ENCODE measurements at regions not wholly inside any gene's neighbourhood (a gene's known extent, or its start where the extent isn't known, plus 50 kb on each side); places are given as distances from the start of the nearest gene placed in this dataset.
"Not testable (repeated sequence)": the region's sequence is repeated elsewhere in the genome, so short reads cannot be mapped to it uniquely, and the experiment has no call there.

DNA sequence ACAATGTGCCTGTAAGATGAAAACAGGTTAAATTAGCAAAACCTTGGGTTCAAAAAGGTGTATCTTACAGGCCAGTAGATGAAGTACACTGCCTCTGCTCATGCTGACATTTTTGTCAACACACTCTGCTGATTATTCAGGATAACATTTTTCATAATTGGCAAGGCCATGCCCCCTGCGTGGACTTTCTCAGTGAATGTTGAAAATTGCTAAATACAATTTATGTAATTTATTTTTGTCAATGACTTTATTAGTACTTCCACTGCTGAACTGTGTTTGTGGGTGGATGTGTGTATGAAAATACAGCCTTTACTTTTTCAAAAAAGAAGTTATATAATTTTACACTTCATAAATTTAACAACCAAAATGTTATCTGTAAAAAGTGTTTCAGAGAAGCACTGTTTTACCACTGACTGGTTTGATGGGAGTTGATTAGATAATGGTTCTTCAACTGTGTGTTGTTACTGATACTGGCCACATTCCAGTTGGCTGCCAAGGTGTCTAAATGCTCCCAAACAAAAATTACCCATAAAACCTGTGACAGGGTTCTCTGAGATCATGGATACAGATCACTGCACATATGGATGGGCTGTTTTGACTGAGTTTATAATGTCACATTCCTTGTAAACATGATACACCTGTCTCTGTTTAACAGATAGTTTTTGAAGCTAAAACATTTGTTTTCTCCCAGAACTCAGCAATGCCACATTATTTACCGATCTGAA, 151.9 kb upstream of the SLC7A11 start:
- no peak for DNase-seq (ENCODE audit: low read depth)

DNA sequence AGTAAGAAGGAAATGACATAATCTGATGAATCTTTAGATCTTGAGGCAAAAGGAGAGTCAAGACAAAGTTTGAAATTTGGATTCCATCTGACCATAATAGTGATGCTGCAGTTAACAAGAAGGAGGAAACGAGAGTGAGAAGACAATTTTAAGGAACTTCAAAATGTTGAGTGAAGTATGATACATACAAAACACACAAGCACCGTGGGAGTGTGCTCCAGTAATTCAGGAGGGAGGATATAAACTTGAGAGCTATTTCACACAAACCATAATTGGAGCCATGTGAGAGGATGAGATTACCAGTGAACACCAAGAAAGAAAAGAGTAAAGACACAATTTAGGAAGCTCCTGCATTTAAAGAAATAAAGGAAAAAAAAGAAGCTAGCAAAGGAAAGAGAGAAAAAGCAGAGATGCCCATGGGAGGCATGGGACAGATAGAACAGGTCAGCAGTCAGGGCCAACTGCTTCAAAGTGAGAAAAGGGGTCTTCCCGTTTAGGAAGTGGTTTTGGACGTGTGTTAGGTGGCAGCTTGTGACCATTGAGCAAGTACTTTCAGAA, 150.7 kb upstream of the SLC7A11 start:
- no peak for DNase-seq (ENCODE audit: low read depth)

DNA sequence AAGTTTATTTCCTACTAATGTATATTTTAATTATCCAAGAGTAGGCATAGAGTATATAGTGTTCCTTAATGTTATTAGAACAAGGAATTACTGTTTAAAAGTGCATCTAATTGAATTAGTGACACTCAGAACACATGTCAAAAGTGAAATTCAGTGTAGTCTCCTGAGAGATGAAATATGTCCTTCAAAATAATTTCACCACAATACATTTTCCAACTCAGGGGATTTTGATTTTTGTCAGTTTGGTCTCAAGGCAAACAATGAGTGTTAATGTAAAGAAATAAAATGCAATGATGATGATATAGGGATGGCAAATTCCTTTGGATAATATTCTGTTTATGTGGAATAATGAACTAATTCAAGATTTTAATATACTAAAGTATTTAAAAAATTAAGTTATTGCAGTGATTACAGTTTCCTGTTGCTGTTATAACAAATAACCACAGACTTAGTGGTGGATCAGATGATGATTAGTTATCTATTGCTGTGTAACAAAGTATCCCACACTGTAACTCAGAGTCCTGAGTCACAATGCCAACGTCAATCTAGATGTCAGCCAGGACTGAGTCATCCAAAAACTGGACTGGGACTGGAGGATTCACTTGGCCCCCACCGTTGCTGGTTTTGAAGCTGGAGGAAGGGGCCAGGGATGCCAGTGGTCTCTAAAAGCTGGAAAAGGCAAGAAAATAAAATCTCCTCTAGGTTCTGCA, 148.0 kb upstream of the SLC7A11 start:
- peak; percentile 93 for DNase-seq (ENCODE audit: low read depth)

DNA sequence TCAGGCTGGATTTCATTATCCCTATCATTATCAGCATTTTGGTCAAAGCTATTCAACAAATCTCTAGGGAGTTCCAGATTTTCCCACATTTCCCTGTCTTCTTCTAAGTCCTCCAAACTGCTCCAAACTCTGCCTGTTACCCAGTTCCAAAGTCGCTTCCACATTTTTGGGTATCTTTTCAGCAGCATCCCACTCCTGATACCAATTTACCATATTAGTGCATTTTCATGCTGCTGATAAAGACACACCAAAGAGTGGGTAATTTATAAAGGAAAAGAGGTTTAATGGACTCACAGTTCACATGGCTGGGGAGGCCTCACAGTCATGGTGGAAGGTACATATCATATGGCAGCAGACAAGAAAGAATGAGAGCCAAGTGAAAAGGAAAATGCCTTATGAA, 132.8 kb upstream of the SLC7A11 start:
- no peak for DNase-seq (ENCODE audit: low read depth)

DNA sequence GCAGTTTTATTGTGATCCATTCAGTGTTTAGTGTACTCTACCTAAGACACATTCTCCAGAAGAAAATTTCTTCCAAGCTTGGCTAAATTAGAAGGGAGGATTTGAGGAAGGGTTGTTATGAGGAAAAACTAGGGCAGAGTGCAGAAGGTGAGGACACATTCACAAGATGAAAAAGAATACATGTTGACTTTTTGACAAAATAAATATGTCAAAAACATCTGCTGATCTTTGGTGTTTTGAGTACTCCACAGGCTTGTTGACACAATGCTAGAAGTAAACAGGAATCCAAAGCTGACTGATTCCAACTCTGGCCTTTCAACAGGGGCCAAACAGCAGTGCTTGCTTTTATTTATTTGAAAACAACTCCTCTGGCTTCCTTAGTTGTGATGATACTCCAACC, 125.8 kb upstream of the SLC7A11 start:
- DNase-seq (ENCODE audit: low read depth), result no peak

DNA sequence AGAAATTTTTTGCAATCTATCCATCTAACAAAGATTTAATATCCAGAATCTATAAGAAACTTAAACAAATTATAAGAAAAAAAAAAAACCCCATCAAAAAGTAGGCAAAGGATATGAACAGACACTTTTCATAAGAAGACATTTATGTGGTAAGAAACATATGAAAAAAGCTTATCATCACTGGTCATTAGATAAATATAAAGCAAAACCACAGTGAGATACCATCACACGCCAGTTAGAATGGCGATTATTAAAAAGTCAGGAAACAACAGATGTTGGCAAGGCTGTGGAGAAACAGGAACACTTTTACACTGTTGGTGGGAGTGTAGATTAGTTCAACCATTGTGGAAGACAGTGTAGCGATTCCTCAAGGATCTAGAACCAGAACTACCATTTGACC, 110.3 kb upstream of the SLC7A11 start:
- DNase-seq (ENCODE audit: low read depth), result not testable (repeated sequence)

DNA sequence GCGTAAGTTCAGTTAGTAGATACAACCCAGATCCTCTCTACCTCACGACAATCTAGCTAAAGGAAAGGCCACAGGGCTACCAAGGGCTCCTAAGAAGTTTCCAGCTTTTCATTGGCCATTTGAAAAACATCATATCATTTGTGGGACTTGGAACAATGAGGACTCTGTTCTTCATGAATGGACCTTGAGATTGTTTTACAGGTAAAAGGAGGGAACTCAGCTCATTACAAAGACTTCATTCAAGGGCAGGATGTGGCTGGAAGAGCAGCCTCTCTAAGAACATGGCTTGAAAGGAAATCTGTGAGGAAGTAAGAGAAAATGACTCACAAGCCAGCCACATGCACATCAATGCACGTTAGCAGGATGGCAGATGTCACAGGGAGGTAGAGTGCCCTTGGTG, 105.9 kb upstream of the SLC7A11 start:
- DNase-seq (ENCODE audit: low read depth), result no peak

DNA sequence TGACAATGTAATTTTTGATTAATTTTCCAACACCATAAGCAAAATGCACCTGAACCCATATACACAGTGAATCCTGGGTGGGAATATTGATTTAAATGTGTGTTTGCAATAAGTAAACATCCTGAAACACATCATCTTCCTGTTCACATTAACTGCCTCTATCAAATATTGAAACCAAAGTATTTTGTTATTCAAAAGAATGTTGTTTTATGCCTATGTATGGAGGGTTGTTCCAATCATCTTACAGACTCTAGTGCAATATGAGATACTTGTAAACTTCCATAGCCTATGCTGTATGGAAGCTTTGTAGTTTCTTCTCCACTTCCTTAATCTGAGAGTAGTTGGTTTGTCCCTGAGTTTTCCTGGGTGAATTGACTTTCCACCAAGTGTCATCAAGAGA, 105.4 kb upstream of the SLC7A11 start:
- DNase-seq (ENCODE audit: low read depth), result no peak

DNA sequence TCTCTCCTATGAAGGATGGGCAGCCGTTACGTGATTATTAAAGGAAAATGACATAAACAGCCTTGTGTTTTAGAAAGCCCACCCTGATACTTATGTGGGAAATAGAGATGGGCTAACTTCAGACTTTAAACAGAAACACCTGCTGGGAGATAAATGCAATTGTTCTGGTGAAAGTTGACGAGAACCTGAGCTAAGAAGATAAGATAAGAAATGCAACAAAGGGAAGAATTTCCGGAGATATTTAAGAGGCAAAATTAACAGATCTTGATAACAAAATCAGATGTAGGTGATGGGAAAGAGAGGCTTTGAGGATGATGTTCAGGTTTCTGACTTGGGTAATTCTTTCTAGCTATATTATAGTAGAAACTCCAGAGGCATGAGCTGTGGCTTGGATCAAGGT, 102.7 kb upstream of the SLC7A11 start:
- no peak for DNase-seq (ENCODE audit: low read depth)

DNA sequence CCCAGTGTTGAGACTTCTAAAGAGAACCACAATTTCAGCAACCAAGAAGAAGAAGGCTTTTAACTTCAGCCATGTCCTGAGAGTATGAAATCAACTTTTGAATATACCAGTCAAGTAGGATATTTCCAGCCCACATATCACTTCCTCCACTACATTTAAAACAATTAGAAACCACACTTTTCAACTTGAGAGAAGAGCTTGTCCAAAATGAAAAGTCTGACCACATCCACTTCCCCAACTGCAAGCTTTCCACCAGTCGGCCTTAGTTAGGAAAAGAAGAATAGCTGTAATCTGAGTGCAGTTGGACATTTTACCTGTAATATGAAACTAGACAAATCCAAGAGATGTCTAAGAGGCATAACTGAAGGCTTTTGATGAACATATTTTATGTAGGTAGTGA, 101.9 kb upstream of the SLC7A11 start:
- DNase-seq (ENCODE audit: low read depth), result no peak

DNA sequence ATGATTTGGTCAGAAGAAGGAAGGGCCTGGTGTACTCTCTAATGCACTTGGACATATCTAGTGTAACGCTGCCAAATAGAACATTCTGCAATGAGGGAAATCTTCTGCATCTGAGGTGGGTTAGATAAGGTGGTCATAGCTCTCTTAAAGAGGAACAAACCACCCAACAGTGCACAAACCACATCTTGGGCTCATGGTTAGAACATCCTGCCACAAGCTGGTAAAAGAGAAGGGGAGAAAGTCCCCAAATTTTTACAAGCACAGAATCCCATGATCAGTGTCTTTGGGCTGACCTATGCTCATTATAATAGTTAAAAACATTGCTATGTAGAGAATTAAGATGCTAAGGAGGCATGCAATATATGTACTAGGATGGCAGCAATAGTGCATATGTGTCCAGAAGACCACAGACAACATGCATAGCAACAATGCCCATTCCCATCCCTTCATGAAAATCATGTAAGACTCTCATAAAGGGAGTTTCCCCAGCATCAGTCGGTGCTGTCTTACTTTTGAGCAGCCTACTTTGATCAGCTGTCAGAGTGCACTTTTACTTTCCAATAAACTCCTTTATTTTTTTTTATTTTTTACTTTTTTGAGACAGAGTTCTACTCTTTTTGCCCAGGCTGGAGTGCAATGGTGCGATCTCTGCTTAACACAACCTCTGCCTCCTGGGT, 99.7 kb upstream of the SLC7A11 start:
- DNase-seq (ENCODE audit: low read depth), result no peak

DNA sequence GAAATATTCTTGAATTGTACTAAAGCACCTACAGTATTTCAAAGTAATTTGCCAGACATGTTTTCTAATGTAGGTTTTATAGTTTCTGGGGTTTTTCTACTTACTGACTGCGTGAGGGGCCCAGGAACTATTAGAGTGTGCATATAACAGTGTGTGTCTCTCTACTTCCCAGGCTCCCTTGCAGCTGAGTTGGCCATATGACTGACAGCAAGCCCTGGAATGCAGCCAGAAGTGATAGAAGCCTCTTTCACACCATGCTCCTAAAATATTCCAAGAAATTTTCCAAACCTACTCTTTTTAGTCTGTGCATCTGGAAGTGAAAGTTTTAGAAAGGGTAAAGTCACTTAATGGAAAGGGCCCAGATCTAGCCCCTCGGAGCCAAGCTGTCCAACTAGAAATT, 96.7 kb upstream of the SLC7A11 start:
- no peak for DNase-seq (ENCODE audit: low read depth)

DNA sequence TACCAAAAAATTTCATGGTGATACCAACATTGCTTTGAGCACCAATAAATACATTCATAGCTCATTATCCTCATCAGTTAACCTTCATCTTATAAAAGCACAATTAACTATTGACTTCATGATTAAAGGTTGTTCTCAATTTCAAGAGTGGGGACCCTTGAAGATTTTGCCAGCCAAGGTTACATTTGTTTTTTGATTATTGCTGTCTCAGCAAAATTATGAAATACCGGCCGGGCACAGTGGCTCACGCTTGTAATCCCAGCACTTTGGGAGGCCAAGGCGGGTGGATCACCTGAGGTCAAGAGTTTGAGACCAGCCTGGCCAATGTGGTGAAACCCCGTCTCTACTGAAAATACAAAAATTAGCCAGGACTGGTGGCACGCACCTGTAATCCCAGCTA, 96.1 kb upstream of the SLC7A11 start:
- DNase-seq (ENCODE audit: low read depth), result not testable (repeated sequence)

DNA sequence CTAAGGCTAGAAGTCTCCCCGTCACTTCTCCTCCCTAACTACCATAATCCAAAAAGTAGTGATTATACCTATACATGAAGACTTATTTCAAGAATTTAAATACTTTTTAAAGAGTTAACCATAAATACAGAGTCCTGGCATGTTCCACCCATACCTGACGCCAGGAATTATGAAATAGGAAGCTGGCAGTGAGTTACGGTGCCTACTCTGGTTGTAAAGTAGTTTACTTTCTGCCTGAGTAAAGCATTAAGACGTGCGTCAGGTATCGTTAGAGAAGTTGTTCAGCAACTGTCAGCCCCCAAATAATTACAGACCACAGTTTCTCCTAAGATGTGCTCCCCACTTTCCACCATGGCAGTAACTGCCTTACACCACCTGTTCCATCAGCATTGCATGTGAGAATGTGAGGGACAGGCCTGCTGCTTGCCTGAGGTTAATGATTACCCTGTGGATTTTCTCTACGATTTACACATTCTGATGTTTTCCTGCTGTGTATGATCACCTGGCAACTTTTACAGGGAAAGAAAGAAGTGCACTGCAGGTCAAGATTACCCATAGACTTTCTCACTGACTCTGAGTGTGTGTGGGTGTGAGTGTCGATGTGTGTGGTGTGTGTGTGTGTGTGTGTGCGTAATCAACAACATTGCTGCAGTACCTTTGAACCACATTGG, 92.3 kb upstream of the SLC7A11 start:
- no peak for DNase-seq (ENCODE audit: low read depth)

DNA sequence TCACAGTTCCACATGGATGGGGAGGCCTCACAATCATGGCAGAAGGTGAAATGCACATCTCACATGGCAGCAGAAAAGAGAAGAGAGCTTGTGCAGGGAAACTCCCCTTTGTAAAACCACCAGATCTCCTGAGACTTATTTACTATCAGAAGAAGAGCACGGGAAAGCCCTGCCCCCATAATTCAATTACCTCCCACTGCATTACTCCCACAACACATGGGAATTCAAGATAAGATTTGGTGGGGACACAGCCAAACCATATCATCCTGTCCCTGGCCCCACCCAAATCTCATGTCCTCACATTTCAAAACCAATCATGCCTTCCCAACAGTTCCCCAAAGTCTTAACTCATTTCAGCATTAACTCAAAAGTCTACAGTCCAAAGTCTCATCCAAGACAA, 90.3 kb upstream of the SLC7A11 start:
- not testable (repeated sequence) for DNase-seq (ENCODE audit: low read depth)

DNA sequence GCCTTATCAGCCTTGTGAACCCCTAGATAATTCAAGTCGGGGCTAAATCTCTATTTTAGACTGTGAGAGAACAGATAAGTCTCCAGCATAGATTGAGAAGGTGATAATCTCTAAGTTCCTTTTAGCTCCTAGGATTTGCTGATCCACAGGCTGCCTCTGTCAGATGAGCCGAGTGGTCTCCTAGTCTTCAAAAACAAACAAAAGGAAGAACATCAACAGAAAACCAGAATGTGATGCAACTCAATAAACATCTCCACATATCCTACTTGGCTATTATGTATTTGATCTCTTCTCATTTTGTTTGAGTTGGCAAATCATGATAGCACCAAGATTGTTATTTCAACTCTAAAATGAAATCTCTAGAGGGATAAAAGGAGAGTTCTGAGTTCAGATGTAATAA, 88.4 kb upstream of the SLC7A11 start:
- DNase-seq (ENCODE audit: low read depth), result peak; percentile 14

DNA sequence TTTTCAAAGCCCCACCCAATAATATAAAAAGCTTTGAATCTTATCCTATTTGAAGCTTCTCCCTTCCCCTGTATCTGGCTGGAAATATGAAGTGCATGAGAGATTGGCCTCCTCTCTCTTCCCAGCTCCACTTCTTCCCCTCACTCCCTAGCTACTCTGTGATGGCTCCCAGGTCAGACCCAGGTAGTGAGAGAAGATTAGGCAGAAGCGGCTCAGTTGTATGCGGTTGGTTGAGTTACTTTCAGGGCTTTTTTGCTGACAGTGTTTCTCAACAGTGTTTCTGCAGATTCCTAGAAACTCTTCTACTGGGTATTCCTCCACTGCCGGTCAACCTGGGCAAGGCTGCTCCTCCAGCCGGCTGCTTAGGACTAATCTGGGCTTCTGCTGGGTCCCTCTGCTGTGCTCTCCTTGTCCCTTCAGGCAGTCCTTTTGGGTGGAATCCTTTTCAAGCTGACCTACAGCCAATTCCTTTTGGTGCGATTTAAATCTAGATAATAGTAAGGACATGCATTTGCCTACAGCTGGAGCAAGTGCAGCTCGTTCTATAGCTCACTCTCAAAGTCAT, 87.4 kb upstream of the SLC7A11 start:
- no peak for DNase-seq (ENCODE audit: low read depth)

DNA sequence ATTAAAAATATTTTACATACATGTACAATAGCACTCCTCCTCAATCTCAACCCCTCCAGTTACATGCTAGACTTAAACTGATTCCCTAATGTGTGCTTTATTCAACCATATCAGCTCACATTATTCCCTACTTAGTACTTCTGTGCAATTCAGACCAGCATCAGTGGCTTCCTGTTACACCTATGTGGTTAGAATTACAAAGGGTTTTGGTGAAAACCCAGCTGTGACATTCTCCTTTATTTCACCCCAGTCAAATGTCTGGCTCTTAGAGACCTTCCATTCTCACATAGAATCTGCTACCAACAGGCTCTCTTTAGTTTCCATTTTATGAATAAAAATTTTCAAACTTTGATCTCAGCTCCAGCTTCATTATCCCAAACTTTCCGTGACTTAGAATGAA, 85.2 kb upstream of the SLC7A11 start:
- no peak for DNase-seq (ENCODE audit: low read depth)

DNA sequence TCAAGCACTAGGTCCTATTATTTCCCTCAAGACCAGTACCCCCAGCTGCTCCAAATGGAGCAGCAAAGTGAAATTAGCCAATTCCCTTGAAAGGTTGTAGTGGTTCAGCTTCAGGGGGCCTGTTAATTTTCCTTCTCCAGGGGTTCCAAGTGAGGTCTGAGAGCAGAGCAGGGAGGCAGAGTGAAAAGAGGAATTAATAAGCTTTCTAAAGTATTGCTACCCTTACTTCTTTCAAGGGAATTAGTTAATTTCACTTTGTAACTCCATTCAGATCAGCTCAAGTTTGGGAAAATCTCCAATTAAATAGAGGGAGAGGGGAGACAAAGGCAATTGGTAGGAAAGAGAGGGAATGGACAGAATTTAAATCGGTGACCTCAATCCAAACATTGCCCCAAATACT, 78.7 kb upstream of the SLC7A11 start:
- no peak for DNase-seq (ENCODE audit: low read depth)

DNA sequence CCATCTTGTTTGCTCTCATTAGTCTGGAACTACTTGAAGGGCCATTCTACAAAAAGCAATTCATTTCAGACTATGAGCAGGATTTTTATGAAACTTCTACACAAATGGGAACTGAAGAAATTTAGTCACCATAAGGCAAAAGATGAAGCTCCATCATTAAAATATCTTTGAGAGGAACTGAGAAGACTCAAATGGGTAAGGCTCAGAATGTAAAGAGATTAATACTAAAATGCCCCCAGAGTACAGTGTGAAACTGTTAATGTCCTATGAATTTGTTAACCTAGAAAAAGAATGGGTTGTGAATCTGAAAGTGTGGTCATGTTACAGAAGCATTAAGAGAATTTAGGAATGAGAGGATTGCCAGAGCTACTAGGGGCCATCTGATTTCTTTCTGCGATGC, 77.9 kb upstream of the SLC7A11 start:
- DNase-seq (ENCODE audit: low read depth), result no peak

DNA sequence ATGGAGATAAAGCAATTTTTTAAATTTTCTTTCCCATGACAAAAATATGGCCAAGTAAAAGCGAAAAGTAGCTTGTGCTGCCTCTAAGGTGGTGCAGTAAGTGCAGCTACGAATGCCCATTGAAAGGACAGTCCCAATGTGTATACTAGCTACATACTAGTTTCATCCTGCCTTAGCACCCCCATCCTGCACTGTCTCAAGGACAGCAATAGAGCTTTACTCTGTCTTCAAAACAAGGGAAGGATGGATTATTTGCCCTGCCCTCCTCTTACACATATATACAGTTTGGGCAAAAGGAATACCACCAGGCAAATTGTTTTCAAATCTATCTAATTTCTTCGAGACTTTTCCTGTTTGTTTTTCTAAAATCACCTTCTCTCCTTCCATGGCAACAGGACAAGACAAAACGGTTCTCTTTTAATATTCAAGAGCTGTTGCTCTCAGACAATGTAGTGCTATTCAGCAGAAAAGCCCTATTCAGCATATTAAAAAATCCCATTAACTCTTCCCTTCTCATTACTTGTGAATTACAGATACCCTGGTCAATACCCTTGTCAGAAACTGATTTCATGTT, 75.1 kb upstream of the SLC7A11 start:
- no peak for DNase-seq (ENCODE audit: low read depth)

DNA sequence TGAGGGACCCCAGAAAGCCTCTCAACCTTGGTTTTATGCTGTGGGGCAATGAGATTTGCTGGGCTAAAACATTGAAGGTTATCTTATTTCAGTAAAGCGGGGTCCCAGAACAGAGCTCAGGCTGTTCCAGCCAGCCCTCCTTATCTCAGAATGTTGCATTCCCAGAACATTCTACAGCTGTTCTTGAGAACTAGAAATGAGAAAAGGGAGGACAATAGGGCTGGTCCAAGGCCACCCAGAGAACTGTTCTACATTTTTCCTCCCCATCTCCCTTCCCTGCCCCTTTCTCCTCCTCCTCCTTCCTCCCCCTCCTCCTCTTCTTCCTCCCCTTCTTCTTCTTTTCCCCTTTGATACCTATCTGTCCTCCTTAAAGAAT, 70.4 kb upstream of the SLC7A11 start:
- DNase-seq (ENCODE audit: low read depth), result peak; percentile 37

Measured in amniotic epithelial cell (primary cell).